Rectal smooth muscle tissue (tissue), 1 donor: ENCODE measurements at regions not wholly inside any gene's neighbourhood (a gene's known extent, or its start where the extent isn't known, plus 50 kb on each side); places are given as distances from the start of the nearest gene placed in this dataset.
A peak's percentile ranks its signal among the peaks of the same experiment; 100 is the strongest.

ENCODE experiments used
- H3K27ac ChIP-seq: one replicate; pipeline ENCODE4 v1.7.0; 2013; ENCODE audit warnings: low read depth, low read length, inconsistent platforms
- H3K27me3 ChIP-seq: one replicate; pipeline ENCODE4 v1.7.0; 2013; ENCODE audit warnings: low read length; ENCODE audit not compliant: control insufficient read depth, insufficient read depth
- H3K36me3 ChIP-seq: one replicate; pipeline ENCODE4 v1.7.0; 2013; ENCODE audit warnings: low read length; ENCODE audit not compliant: control insufficient read depth, insufficient read depth
- H3K4me1 ChIP-seq: one replicate; pipeline ENCODE4 v1.7.0; 2013; ENCODE audit warnings: low read length; ENCODE audit not compliant: control insufficient read depth, insufficient read depth
- H3K4me3 ChIP-seq: one replicate; pipeline ENCODE4 v1.7.0; 2013; ENCODE audit warnings: low read length
- H3K9ac ChIP-seq: one replicate; pipeline ENCODE4 v1.7.0; 2013; ENCODE audit warnings: low read length

DNA sequence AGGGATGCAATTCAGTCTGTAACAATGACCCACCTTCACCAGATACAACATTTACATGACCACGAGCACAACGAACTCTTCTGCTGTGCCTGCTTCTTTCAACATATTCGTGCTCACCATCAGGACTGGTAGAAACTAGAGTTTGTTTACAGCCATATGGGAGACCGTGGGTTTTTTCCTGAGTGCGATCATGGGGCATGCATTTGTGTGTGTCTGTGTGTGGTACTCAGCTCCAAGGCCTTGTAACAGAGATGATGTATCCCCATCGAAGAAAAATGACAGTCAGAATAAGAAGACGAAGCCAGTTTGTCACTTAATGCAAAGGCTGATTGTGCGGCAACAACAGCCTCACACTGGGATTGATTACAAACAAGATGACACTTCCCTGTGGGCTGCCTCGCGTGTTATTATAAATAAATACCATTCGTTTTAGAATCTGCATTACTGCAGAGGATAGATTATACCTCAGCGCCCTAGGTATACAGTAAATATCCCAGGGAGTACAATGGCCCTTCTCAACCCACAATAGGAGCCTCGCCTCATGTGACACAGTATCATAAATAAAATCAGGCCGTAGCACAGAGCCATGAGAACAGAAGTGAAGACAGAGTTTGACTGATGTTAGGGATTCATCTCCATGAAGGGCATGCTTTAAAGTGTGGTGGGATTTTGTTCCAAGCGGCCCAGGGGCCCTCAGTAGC, 97.3 kb upstream of the NOCT start:
- H3K36me3 ChIP-seq, result no peaks in the 10 kb centered on the region
- H3K4me3 ChIP-seq, result no peak overlapping the region
- no peak overlapping the region for H3K27ac ChIP-seq
- no peaks in the 10 kb centered on the region for H3K27me3 ChIP-seq
- no peaks in the 10 kb centered on the region for H3K4me1 ChIP-seq
- no peak overlapping the region for H3K9ac ChIP-seq

DNA sequence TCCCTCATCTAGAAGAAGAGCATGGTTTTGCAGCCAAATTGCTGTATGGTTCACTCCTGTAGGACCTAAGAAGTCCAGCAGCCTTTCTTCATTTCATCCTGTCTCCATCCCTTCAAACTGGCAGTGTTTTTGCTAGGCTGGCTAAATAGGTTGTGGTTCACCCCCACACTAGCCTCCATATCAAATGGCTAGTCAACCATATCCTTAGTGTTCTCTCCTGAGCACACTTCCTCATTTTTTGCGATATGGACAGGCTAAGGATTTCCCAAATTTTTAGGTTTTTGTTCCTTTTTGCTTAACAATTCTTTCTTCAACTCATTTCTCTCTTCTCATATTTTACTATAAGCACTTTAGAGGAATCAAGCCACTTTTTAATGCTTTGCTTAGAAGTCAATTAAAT, 98.8 kb upstream of the NOCT start:
- H3K4me3 ChIP-seq, result no peak overlapping the region
- H3K36me3 ChIP-seq, result no peaks in the 10 kb centered on the region
- H3K4me1 ChIP-seq, result peaks cover 4% of the 10 kb centered on the region
- no peak overlapping the region for H3K27ac ChIP-seq
- H3K27me3 ChIP-seq, result no peaks in the 10 kb centered on the region
- no peak overlapping the region for H3K9ac ChIP-seq

DNA sequence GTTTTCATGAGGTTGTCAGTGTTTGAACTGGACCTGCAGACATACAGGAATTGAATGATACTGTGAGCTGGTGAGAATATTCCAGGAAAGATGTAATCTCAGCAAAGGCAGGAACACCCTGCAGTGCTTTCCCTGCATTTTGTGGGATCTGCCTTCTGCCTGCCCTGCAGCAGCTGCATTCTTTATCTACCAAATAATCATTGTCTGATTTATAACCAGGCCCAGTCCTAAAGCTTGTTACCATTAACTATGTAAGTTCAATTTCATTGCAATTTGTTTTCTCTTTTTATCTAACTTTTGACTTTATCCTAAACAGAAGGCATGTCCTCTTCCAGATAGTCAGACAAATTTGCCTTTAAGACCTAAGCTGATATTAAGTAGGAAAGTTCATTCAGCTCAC, 99.8 kb upstream of the NOCT start:
- no peak overlapping the region for H3K9ac ChIP-seq
- no peak overlapping the region for H3K4me3 ChIP-seq
- no peak overlapping the region for H3K27ac ChIP-seq
- H3K36me3 ChIP-seq, result no peaks in the 10 kb centered on the region
- H3K27me3 ChIP-seq, result no peaks in the 10 kb centered on the region
- H3K4me1 ChIP-seq, result peaks cover 13% of the 10 kb centered on the region

DNA sequence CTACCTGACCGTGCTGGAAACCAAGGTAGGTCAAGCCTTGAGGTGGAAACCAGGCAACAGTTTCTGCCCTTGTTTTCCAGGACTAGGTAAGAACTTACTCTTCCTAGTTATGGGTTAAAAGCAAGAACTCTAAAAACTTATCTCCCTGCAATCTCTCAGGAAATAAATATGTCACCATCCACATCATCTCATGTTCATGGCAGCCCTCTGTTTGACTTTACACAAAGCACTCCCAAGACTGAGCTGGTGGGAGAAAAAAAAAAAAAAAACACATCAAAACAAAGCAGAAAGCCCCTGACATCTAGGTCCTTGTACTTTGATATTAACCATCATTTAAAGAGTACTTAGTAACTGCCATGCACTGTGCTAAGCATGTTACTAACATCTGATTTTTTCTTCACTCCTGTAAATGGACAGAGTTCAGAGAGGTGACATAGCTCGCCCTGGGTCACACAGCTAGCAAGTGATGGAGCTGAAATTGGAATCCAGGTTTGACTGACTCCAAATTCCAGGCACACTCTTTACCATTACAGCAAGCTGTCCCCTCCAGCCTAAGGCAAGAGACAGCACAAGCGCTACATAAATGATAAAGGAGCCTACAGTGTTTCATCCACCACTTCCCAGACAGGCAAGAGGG, 102.8 kb upstream of the NOCT start:
- H3K27ac ChIP-seq, result peak overlapping the region; percentile 76
- no peak overlapping the region for H3K9ac ChIP-seq
- H3K4me1 ChIP-seq, result peaks cover 20% of the 10 kb centered on the region

DNA sequence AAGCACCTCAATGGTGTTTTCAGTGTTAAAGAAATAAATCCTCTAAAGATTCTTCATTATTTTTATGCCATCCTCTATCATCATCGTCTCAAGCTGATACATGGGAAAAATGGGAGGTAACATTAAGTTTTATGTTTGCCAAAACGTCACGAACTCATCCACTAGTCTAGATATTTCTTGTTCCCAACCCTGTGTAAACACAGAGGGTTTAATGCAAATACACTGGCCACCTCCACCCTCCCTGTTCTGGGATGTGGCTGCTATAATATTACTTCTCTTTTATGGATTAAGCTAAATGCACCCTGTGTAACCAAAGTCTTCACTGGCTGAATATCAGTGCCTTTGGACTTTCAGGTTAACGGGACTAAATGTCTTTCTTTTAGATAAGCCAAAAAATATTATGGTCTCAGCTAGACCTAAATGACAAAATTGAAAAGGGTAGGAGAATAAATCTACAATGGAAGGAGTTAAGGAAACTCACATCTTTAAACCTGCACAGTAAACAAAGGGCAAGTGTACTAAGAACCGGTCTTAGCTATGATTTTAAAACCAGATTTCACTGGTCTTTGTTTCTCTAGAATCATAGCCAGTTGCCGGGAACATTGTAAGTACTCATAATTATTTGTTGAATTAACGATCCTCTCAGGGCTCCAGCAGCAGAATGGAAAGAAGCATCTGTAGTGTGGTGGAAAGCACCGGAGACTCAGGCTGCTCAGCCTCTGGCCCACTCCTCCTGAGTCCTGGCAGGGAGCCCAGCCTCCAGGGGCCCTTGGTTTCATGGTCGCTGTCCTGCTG, 103.5 kb upstream of the NOCT start:
- no peaks in the 10 kb centered on the region for H3K36me3 ChIP-seq
- no peak overlapping the region for H3K4me3 ChIP-seq
- no peak overlapping the region for H3K9ac ChIP-seq
- peaks cover 20% of the 10 kb centered on the region for H3K4me1 ChIP-seq
- H3K27me3 ChIP-seq, result no peaks in the 10 kb centered on the region
- peak overlapping the region; percentile 76 for H3K27ac ChIP-seq

More for the DNA sequence above, 102.8 kb upstream of the NOCT start:
- Histone ChIP-seq H3K36me3 (no peaks in the 10 kb centered on the region), H3K4me3 (no peak overlapping the region), H3K27me3 (no peaks in the 10 kb centered on the region)

DNA sequence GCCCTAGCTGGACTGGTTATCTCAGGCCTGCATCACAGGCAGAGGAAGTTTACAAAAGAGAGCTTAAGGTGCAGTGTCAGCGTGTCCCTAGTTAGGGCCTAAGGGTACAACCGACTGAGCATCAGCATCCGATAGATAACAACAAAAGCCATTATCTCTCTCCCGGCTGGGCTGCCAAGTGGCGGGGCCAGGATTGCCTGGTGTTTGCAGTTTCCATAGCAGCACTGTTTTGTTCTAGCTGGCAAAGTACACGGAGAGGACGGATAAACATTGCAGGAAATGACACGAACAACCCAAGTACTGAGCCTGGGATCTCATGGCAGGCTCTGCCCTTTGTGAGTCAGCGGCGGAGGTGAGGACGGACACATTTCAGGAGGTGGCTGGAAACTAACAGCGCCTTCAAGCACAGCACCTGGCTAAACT, 104.7 kb upstream of the NOCT start:
- no peaks in the 10 kb centered on the region for H3K27me3 ChIP-seq
- peaks cover 20% of the 10 kb centered on the region for H3K4me1 ChIP-seq
- H3K4me3 ChIP-seq, result peak overlapping the region; percentile 47
- no peaks in the 10 kb centered on the region for H3K36me3 ChIP-seq
- H3K27ac ChIP-seq, result peak overlapping the region; percentile 76
- H3K9ac ChIP-seq, result no peak overlapping the region

DNA sequence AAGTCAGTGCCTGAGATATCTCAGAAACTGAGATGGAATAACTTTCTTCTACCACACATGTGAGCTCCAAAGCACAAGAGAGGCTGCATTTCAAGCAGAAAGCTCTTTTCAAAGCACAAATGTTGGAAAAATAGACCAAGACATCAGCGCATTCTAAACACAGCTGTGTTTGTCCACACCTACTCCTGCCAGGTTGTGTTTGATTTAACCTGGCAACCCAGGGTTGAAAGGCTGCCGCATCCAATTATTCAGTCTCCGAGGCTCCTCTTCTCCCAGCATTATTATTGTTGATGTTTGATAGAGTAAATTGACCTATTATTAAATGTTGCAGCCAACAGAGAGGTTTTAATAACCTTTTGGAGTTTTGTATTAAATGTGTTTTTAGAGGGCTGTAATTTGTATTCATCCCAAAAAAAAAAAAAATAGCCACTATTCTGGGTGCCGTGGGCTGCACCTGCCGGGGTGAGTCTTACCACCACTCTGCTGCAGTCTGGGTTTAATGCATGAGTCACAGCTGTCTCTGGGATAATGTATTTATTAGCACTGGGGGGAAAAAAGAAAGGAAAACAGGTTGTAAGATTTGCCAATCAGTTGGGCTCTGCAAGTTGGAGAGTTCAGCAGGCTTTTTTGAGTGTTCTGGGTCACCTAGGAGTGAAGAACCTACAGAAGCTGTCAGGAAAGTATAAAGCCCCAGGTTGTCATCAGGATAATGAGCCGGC, 105.2 kb upstream of the NOCT start:
- Histone ChIP-seq H3K4me3 (peak overlapping the region; percentile 47), H3K9ac (no peak overlapping the region), H3K36me3 (no peaks in the 10 kb centered on the region), H3K4me1 (peaks cover 20% of the 10 kb centered on the region), H3K27me3 (no peaks in the 10 kb centered on the region), H3K27ac (peak overlapping the region; percentile 76)

DNA sequence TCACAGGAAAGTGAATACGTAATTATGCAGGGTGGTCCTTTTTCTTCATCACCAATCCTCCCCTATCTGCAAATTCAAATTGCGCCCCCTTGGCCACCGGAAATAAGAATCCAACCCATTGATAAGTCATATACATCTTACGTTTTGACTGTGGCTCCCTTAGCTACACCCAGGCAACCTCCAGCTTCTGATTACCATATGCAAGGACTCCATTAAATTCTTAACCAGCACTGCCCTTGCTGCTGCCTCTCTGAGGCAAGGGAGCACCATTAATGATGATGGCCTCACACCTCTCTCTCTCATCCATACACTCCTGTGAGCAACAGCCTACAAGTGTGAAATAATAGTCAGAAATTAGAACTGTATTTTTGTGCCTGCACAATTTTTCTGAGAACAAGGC, 106.0 kb upstream of the NOCT start:
- Histone ChIP-seq H3K27ac (no peak overlapping the region), H3K4me3 (no peak overlapping the region), H3K27me3 (no peaks in the 10 kb centered on the region), H3K4me1 (peaks cover 20% of the 10 kb centered on the region), H3K9ac (no peak overlapping the region), H3K36me3 (no peaks in the 10 kb centered on the region)

DNA sequence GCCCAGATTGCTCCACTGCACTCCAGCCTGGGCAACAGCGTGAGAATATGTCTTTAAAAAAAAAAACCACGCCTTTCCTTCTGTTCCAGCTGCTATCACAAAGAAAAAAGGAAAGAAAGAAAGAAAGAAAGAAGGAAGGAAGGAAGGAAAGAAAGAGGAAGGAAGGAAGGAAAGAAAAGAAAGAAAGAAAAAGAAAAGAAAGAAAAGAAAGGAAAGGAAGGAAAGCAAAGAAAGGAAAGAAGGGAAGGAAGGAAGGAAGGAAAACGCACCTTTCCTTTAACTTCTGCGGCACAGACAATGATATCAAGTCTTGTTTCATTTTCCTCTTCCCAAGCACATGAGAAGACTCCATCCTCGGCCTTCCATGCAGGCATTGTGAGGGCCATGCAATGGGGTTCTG, 107.4 kb upstream of the NOCT start:
- Histone ChIP-seq H3K4me3 (no peak overlapping the region), H3K9ac (no peak overlapping the region), H3K4me1 (peaks cover 20% of the 10 kb centered on the region), H3K27me3 (no peaks in the 10 kb centered on the region), H3K36me3 (no peaks in the 10 kb centered on the region), H3K27ac (no peak overlapping the region)

DNA sequence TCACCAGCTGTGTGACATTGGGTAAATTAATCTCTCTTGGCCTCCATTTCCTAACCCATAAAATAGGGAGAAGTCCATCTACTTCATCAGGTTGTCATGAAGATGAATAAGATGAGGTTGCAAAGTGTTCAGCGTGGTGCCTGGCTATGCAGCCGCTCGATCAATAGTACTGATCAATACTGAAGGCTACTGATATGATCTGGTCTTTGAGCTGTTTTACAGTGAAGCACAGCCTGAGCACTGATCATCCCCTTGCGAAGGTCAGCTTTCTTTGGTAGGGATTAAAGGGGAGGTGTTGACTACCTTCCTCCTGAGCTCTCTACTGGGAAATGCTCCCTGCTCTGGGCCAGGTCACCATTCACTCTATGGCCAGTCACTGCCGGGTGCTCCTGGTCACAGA, 108.4 kb upstream of the NOCT start:
- Histone ChIP-seq H3K4me1 (peaks cover 20% of the 10 kb centered on the region), H3K36me3 (no peaks in the 10 kb centered on the region), H3K27me3 (no peaks in the 10 kb centered on the region), H3K4me3 (no peak overlapping the region), H3K9ac (no peak overlapping the region), H3K27ac (no peak overlapping the region)

DNA sequence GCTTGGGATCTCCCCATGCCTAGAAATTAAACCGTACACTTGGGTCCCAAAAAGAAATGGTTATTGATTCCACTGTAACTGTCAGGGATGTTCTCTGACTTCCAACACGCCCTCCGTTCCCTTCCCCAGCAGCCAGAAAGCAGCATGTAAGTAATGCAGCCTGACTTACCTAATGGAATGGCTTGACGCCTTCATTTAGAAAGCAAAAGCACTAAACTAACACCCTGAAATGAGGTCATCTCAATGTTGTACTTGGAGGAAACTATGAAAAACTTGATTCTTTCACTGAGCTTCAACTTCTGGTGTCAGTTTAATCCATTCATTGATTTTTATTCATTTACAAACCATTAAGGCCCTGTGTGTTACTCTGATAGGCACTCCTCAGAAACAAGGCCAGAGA, 110.8 kb upstream of the NOCT start:
- Histone ChIP-seq H3K4me3 (no peak overlapping the region), H3K27ac (no peak overlapping the region), H3K4me1 (no peaks in the 10 kb centered on the region), H3K9ac (no peak overlapping the region), H3K36me3 (no peaks in the 10 kb centered on the region), H3K27me3 (no peaks in the 10 kb centered on the region)

DNA sequence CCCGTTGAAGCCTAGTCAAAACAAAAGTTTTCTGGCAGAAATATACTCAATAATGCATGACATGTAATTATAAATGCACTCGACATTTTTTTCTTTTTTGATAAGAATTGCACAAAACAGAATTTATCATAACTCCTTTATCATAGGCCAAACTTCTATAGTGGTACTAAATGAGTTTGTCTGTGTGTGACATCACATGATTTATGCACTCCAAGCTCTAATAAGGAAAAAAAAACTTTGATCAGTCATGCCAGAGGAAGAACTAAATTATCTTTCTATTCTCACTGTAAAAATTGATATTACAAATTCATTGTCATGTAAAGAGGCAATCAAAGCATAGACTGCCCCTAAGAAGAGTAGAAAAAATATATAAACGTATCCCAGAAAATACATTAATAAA, 112.4 kb upstream of the NOCT start:
- H3K4me1 ChIP-seq, result no peaks in the 10 kb centered on the region
- no peak overlapping the region for H3K27ac ChIP-seq
- no peaks in the 10 kb centered on the region for H3K27me3 ChIP-seq
- no peak overlapping the region for H3K9ac ChIP-seq
- H3K4me3 ChIP-seq, result no peak overlapping the region
- H3K36me3 ChIP-seq, result no peaks in the 10 kb centered on the region
